ENCODE measurements at regions not wholly inside any gene's neighbourhood (a gene's known extent, or its start where the extent isn't known, plus 50 kb on each side); places are given as distances from the start of the nearest gene placed in this dataset.
"Not testable (repeated sequence)": the region's sequence is repeated elsewhere in the genome, so short reads cannot be mapped to it uniquely, and the experiment has no call there.

- H3K27ac ChIP-seq, result peak overlapping the region in 3 of 5 donors; percentile 28 to 57 (median 53)
- TF ChIP-seq CTCF (IDR thresholded peaks at IDR 0.05), result no peak
- TF ChIP-seq POLR2A (IDR thresholded peaks at IDR 0.05), result no peak
- 34 to 48% (median 40%) methylated on average over 2 of the region's 2 CpGs for WGBS, 4 donors
- H3K27me3 ChIP-seq, result no peaks in the 10 kb centered on the region
- DNase-seq, result peak; percentile 67 to 92 (median 89)
- intact Hi-C loops (cut with DNase I), result no loop called here
- no peaks in the 10 kb centered on the region for H3K9me3 ChIP-seq (replicated peaks in 1 of 3)
- no peaks in the 10 kb centered on the region for H3K36me3 ChIP-seq (replicated peaks in 1 of 2)
- peaks cover 14 to 30% of the 10 kb centered on the region in 2 donors for H3K4me1 ChIP-seq (replicated peaks in 1 of 2)
- H3K4me3 ChIP-seq, result no peak overlapping the region
Observed at GRCh38 chr22:27107824-27108223, 450.4 kb downstream of the MIAT start.

GRCh38 chr22:27108425-27109114 is 451.2 kb downstream of the MIAT start:
- intact Hi-C loops (cut with DNase I), result no loop called here
- TF ChIP-seq CTCF (IDR thresholded peaks at IDR 0.05), result no peak
- no peak for TF ChIP-seq POLR2A (IDR thresholded peaks at IDR 0.05)
- Histone ChIP-seq H3K27ac (peak overlapping the region in 4 of 5 donors; percentile 11 to 57 (median 40)), H3K27me3 (no peaks in the 10 kb centered on the region), H3K4me1 (replicated peaks in 1 of 2) (peaks cover 18 to 38% of the 10 kb centered on the region in 2 donors), H3K4me3 (no peak overlapping the region), H3K9me3 (replicated peaks in 1 of 3) (no peaks in the 10 kb centered on the region), H3K36me3 (replicated peaks in 1 of 2) (no peaks in the 10 kb centered on the region)
- 19 to 25% (median 22%) methylated on average over 16 to 20 of the region's 20 CpGs for WGBS, 4 donors
- DNase-seq, result peak; percentile 52 to 72 (median 65)

- H3K36me3 ChIP-seq (replicated peaks in 1 of 2); H3K9me3 ChIP-seq (replicated peaks in 1 of 3); intact Hi-C loops (cut with DNase I); H3K27me3 ChIP-seq; H3K4me3 ChIP-seq; DNase-seq; H3K27ac ChIP-seq: not testable (repeated sequence)
- H3K4me1 ChIP-seq (replicated peaks in 1 of 2), result peaks cover 18 to 38% of the 10 kb centered on the region in 2 donors
- 70 to 86% (median 81%) methylated on average over 2 of the region's 2 CpGs for WGBS, 4 donors
Observed at GRCh38 chr22:27109406-27109805, 452.0 kb downstream of the MIAT start.

GRCh38 chr22:27110665-27111451 is 453.5 kb downstream of the MIAT start:
- no peak for DNase-seq
- Histone ChIP-seq H3K27me3 (no peaks in the 10 kb centered on the region), H3K9me3 (replicated peaks in 1 of 3) (no peaks in the 10 kb centered on the region), H3K36me3 (replicated peaks in 1 of 2) (no peaks in the 10 kb centered on the region), H3K4me3 (no peak overlapping the region), H3K27ac (no peak overlapping the region), H3K4me1 (replicated peaks in 1 of 2) (peaks cover 18 to 34% of the 10 kb centered on the region in 2 donors)
- intact Hi-C loops (cut with DNase I), result no loop called here
- 30 to 54% (median 41%) methylated on average over 6 to 12 of the region's 12 CpGs for WGBS, 4 donors
- TF ChIP-seq POLR2A (IDR thresholded peaks at IDR 0.05), result no peak
- TF ChIP-seq CTCF (IDR thresholded peaks at IDR 0.05), result no peak

Measured in adrenal gland (tissue), 9 donors.